Skeletal muscle satellite cell (primary cell): ENCODE measurements at regions not wholly inside any gene's neighbourhood (a gene's known extent, or its start where the extent isn't known, plus 50 kb on each side); places are given as distances from the start of the nearest gene placed in this dataset.

ENCODE experiments used
- H3K27me3 ChIP-seq: 2 replicates; pipeline ENCODE4 v1.7.0; 2013; ENCODE audit warnings: low read length; ENCODE audit not compliant: control insufficient read depth, insufficient read depth
- H3K36me3 ChIP-seq: 2 replicates; pipeline ENCODE4 v1.7.0; 2013; ENCODE audit warnings: mild to moderate bottlenecking, control low read depth, low read length; ENCODE audit not compliant: insufficient read depth
- H3K4me1 ChIP-seq: 2 replicates; pipeline ENCODE4 v1.7.0; 2013; ENCODE audit warnings: low read length; ENCODE audit not compliant: control insufficient read depth, insufficient read depth
- H3K4me2 ChIP-seq: 2 replicates; pipeline ENCODE4 v1.7.0; 2013; ENCODE audit warnings: mild to moderate bottlenecking, low read length
- H3K4me3 ChIP-seq: 2 replicates; pipeline ENCODE4 v1.7.0; 2013; ENCODE audit warnings: low read length
- H3K9ac ChIP-seq: 2 replicates; pipeline ENCODE4 v1.7.0; 2013; ENCODE audit warnings: mild to moderate bottlenecking, low read depth, low read length, moderate library complexity
- H3K9me3 ChIP-seq: replicated peaks from 2 replicates; pipeline ENCODE4 v1.7.0; 2013; ENCODE audit warnings: mild to moderate bottlenecking, control low read depth, low read length

- Histone ChIP-seq H3K9ac (no peak overlapping the region), H3K9me3 (no peaks in the 10 kb centered on the region), H3K4me1 (no peaks in the 10 kb centered on the region), H3K27me3 (peaks cover 3% of the 10 kb centered on the region), H3K4me3 (no peak overlapping the region), H3K36me3 (no peaks in the 10 kb centered on the region), H3K4me2 (no peak overlapping the region)
These were observed 280.2 kb upstream of the C9orf72 start for GRCh38 chr9:27853529-27853928.

- no peak overlapping the region for H3K4me3 ChIP-seq
- no peaks in the 10 kb centered on the region for H3K9me3 ChIP-seq
- no peaks in the 10 kb centered on the region for H3K36me3 ChIP-seq
- no peak overlapping the region for H3K4me2 ChIP-seq
- H3K9ac ChIP-seq: no peak overlapping the region
- no peaks in the 10 kb centered on the region for H3K27me3 ChIP-seq
- H3K4me1 ChIP-seq: no peaks in the 10 kb centered on the region
These were observed 282.8 kb upstream of the C9orf72 start for GRCh38 chr9:27856054-27856453.

- Histone ChIP-seq H3K27me3 (no peaks in the 10 kb centered on the region), H3K4me3 (no peak overlapping the region), H3K4me1 (no peaks in the 10 kb centered on the region), H3K9ac (no peak overlapping the region), H3K9me3 (no peaks in the 10 kb centered on the region), H3K36me3 (no peaks in the 10 kb centered on the region), H3K4me2 (no peak overlapping the region)
These were observed 283.5 kb upstream of the C9orf72 start for GRCh38 chr9:27856748-27857147.

GRCh38 chr9:27861887-27862286 lies 288.6 kb upstream of the C9orf72 start:
- no peaks in the 10 kb centered on the region for H3K36me3 ChIP-seq
- H3K4me1 ChIP-seq: peaks cover 20% of the 10 kb centered on the region
- H3K4me2 ChIP-seq: peak overlapping the region; percentile 28
- H3K4me3 ChIP-seq: no peak overlapping the region
- peak overlapping the region; percentile 16 for H3K9ac ChIP-seq
- H3K27me3 ChIP-seq: no peaks in the 10 kb centered on the region
- H3K9me3 ChIP-seq: no peaks in the 10 kb centered on the region

GRCh38 chr9:27864644-27865438 lies 291.6 kb upstream of the C9orf72 start:
- H3K27me3 ChIP-seq: no peaks in the 10 kb centered on the region
- no peak overlapping the region for H3K4me3 ChIP-seq
- no peaks in the 10 kb centered on the region for H3K36me3 ChIP-seq
- H3K4me1 ChIP-seq: peaks cover 20% of the 10 kb centered on the region
- peak overlapping the region; percentile 4 for H3K9ac ChIP-seq
- H3K4me2 ChIP-seq: peak overlapping the region; percentile 30
- no peaks in the 10 kb centered on the region for H3K9me3 ChIP-seq

GRCh38 chr9:27866741-27867140 lies 293.5 kb upstream of the C9orf72 start:
- no peaks in the 10 kb centered on the region for H3K36me3 ChIP-seq
- no peak overlapping the region for H3K9ac ChIP-seq
- H3K4me2 ChIP-seq: no peak overlapping the region
- H3K27me3 ChIP-seq: no peaks in the 10 kb centered on the region
- peaks cover 20% of the 10 kb centered on the region for H3K4me1 ChIP-seq
- H3K4me3 ChIP-seq: no peak overlapping the region
- no peaks in the 10 kb centered on the region for H3K9me3 ChIP-seq

GRCh38 chr9:27870404-27870803 lies 297.1 kb upstream of the C9orf72 start:
- Histone ChIP-seq H3K4me2 (no peak overlapping the region), H3K4me1 (peaks cover 2% of the 10 kb centered on the region), H3K36me3 (no peaks in the 10 kb centered on the region), H3K27me3 (no peaks in the 10 kb centered on the region), H3K4me3 (no peak overlapping the region), H3K9me3 (no peaks in the 10 kb centered on the region), H3K9ac (no peak overlapping the region)

- H3K9me3 ChIP-seq: no peaks in the 10 kb centered on the region
- H3K27me3 ChIP-seq: peaks cover 6% of the 10 kb centered on the region
- H3K4me1 ChIP-seq: no peaks in the 10 kb centered on the region
These were observed 306.9 kb upstream of the C9orf72 start for GRCh38 chr9:27880156-27880555.

GRCh38 chr9:27880635-27881034 lies 307.4 kb upstream of the C9orf72 start:
- Histone ChIP-seq H3K9me3 (no peaks in the 10 kb centered on the region), H3K4me1 (no peaks in the 10 kb centered on the region), H3K36me3 (no peaks in the 10 kb centered on the region), H3K4me2 (no peak overlapping the region), H3K9ac (no peak overlapping the region), H3K4me3 (no peak overlapping the region), H3K27me3 (peaks cover 6% of the 10 kb centered on the region)

More at GRCh38 chr9:27880156-27880555, 306.9 kb upstream of the C9orf72 start:
- H3K9ac ChIP-seq: no peak overlapping the region
- no peaks in the 10 kb centered on the region for H3K36me3 ChIP-seq
- H3K4me2 ChIP-seq: no peak overlapping the region
- no peak overlapping the region for H3K4me3 ChIP-seq

GRCh38 chr9:27888661-27889295 lies 315.5 kb upstream of the C9orf72 start:
- Histone ChIP-seq H3K4me3 (no peak overlapping the region), H3K27me3 (no peaks in the 10 kb centered on the region), H3K9me3 (no peaks in the 10 kb centered on the region), H3K4me1 (no peaks in the 10 kb centered on the region), H3K36me3 (no peaks in the 10 kb centered on the region), H3K4me2 (no peak overlapping the region), H3K9ac (no peak overlapping the region)

- H3K4me3 ChIP-seq: no peak overlapping the region
- no peaks in the 10 kb centered on the region for H3K27me3 ChIP-seq
- H3K4me1 ChIP-seq: no peaks in the 10 kb centered on the region
- H3K9me3 ChIP-seq: no peaks in the 10 kb centered on the region
- no peaks in the 10 kb centered on the region for H3K36me3 ChIP-seq
- H3K9ac ChIP-seq: no peak overlapping the region
- no peak overlapping the region for H3K4me2 ChIP-seq
These were observed 351.2 kb upstream of the C9orf72 start for GRCh38 chr9:27924502-27924901.

GRCh38 chr9:27925815-27926214 lies 352.5 kb upstream of the C9orf72 start:
- Histone ChIP-seq H3K27me3 (no peaks in the 10 kb centered on the region), H3K9me3 (no peaks in the 10 kb centered on the region), H3K36me3 (no peaks in the 10 kb centered on the region), H3K4me3 (no peak overlapping the region), H3K4me1 (no peaks in the 10 kb centered on the region), H3K9ac (no peak overlapping the region), H3K4me2 (no peak overlapping the region)
